ENCODE measurements at regions not wholly inside any gene's neighbourhood (a gene's known extent, or its start where the extent isn't known, plus 50 kb on each side); places are given as distances from the start of the nearest gene placed in this dataset.
"Not testable (repeated sequence)": the region's sequence is repeated elsewhere in the genome, so short reads cannot be mapped to it uniquely, and the experiment has no call there.

GRCh38 chr7:408751-409311 is 110.8 kb downstream of the PDGFA start:
- no peak for DNase-seq

DNA sequence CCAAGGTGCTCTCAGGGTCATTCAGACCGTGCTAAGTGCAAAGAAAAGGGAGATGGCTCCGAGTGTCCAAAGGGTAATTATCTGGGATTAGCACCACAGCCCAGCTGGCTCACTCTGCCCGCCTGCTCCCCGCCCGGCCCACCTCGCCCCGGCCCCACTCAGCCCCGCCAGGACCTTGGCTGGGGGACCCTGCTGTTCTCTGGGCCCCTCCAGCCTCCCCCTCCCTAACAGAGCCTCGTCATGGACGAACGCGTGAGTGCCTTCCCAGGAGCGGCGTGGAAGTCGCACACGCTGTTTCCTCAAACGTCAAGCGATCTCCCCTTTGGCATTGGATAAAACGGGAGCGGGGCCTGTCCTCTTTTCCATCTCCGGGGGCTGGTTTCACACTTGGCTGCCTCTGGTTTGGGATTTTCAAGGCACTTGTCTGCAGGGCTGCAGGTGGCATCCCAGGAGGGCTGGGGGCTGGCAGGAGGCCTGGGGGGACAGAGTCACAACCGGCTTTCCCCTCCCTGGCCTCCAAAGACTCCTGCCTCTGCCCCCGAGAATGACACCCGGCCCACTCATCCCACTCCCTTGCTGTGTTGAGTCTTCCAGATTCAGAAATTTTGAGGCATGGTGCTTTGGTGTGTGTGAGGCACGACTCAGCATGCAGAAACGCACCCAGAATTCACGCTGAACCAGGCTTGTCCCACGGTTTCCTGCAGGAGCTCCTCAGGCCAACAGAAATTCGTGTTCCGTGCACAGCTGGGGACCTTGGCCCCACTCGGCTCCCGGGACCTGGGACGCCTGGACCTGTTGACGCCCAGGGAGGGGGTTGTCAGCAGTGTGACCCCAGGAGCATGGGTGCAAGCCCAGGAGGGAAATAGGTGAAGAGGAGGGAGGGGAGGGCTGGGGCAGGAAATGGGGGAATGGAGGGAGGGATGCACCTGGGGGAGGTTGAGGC is 110.0 kb downstream of the PDGFA start:
- no peak for DNase-seq

GRCh38 chr7:410395-410910 is 109.2 kb downstream of the PDGFA start:
- DNase-seq: no peak

- not testable (repeated sequence) for DNase-seq
Measured at GRCh38 chr7:411116-411515, 108.5 kb downstream of the PDGFA start.

GRCh38 chr7:411677-412312 is 107.9 kb downstream of the PDGFA start:
- no peak for DNase-seq

- no peak for DNase-seq
Measured at GRCh38 chr7:412313-412710, 107.3 kb downstream of the PDGFA start.

DNA sequence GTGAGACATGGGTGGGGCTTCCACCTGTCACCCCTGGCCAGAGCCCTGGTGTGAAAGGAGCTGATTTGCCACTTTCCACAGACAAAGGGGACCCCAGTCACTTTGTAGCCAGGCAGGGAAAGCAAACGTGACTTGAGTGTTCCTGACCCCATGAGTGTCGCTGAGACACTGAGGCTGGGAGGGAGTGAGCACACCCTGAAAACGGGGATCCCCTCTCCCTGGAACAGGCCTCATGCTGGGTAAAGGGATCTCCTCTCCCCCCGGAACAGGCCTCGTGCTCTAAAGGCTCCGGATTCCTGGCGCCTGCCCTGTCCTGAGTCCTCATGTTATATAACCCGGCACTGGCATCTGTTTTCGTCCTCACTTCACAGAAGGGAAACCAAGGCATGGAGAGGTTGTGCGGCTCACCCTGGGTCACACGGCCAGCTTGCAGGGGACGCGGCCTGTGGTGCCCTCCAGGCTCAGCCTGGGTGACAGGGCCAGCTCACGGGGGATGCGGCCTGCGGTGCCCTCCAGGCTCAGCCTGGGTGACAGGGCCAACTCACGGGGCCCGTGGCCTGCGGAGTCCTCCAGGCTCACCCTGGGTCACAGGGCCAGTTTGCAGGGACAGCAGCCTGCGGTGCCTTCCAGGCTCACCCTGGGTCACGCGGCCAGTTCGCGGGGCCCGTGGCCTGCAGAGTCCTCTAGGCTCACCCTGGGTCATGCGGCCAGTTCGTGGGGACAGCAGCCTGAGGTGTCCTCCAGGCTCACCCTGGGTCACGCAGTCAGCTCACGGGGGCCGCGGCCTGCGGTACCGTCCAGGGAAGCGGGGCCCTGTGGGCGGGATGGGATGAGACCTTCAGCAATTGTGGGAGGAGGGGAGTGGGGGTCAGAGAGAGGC is 104.7 kb downstream of the PDGFA start:
- no peak for DNase-seq

DNA sequence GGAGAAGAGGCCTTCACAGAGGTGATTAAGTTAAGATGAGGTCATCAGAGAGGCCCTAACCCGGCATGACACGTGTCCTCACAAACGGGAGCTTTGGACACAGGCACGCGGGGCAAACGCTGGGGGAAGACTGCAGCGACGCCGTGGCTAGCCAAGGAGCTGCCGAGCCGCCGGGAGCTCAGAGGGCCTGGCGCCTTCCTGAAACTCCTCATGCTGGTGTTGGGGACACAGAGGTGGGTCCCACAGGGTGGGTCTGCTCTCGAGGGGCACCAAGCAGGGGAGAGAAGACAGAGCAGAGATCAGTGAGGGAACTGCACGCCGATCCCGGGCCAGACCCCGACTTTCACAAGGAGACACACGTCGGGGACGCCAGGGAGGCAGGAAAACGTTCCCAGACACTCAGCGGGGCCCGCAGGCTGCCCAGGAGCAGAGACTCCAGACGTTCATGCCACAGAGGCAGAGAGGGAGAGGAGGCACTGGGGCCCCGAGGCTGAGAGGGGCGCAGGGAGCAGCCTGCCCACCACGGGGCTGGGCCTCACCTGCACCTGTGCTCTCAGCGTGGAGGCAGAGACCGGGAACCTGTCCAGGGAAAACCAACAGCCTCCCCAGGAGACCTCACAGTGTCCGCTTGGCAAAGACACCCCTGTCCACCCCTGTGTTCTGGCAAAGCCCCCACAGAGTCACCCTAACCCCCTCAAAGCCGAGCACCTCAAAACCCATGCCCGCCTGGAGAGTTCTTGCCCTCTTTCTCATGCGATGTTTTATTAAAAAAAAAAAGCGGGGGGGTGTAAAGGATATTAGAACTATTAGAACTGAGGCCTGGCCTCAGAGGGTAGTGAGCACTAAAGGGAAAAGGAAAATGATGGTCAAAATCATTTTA is 103.8 kb downstream of the PDGFA start:
- no peak for DNase-seq

DNA sequence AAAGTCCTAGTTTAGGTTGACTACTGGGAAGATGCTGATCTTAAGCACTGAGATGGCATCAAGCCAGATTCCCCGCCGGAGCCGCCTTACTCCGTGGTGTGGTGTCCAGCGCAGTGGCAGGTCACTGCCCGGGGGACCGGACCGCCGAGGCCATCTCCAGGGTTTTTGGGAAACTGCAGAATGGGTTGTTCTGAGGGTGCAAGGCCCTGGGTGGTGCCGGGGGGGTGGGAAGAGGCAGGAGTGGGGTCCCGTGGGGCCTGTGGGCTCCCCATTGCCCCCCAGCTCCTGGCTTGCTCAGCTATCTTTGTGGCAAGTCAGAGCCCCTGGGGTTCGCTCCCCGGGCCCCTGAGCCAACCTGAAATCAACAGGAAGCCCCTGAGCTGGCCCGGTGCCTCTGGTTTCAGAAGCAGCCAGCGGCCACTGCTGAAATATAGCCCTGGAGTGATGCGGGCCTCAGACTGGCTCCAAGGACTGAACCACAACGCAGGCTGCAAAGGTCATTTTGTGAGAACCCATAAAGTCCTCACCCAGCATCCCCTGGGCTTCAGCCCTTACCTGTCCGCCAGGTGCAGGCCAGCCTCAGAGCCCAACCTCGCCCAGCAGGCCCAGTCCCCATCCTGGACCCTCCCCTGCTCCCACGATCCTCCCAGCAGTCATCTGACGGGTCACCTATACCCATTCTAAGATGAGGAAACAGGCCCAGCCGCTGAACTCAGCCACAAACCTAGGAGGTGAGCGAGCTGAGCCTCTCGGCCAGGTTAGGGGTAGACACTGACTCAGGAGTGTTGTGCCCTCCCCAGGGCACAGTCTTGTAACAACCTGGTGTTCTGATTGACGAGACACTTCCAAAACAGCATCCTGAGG is 102.7 kb downstream of the PDGFA start:
- DNase-seq: no peak

DNA sequence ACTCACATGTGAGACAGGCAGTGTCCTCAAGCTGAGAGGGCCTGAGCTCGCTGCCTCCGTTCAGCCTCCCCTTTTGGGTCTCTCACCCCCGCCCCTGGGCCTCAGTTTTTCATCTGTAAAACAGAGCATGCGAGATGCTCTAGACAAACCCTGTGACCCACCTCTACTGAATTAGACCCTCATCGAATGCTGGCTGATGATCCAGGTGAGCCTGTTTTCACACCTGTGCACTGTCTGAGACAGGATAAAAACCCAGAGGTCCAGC is 102.1 kb downstream of the PDGFA start:
- no peak for DNase-seq

DNA sequence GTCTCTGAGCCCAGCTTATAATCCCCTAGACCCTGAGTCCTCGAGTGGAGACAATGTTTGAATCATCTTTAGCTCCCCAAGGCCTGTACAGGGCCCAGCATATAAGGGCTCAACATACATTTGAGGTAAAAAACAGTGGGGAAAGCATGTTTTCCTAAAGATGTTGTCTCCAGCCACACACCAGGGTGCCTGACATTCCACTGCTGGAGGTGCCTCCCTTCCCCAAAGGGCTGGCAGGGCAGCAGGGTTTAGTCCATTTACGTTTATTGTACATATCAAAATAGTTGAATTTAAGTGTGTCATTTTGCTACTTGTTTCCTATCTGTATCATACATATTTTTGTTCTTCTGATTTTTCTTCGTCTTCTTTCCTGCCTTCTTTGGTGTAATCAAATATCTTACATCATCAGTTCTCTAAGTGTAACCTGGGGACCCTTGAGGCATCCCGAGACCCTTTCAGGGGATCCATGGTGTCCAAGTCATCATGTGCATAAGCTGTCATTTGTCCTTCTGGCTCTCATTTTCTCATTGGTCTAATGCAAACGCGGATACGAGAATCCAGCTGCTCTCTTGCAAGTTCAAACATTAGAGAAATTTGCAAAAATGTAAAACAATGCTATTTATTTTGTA is 101.6 kb downstream of the PDGFA start:
- DNase-seq: no peak

GRCh38 chr7:418636-419280 is 100.9 kb downstream of the PDGFA start:
- DNase-seq: peak; percentile 80

GRCh38 chr7:420142-421093 is 99.2 kb downstream of the PDGFA start:
- no peak for DNase-seq

- no peak for DNase-seq
Measured at GRCh38 chr7:421136-421991, 98.3 kb downstream of the PDGFA start.

GRCh38 chr7:422191-422885 is 97.3 kb downstream of the PDGFA start:
- no peak for DNase-seq

- no peak for DNase-seq
Measured at GRCh38 chr7:422886-423225, 96.8 kb downstream of the PDGFA start.

Data from muscle of arm (tissue), 1 donor.